ENCODE measurements at regions not wholly inside any gene's neighbourhood (a gene's known extent, or its start where the extent isn't known, plus 50 kb on each side); places are given as distances from the start of the nearest gene placed in this dataset.

GRCh38 chr7:10216462-10216861 is 757.2 kb upstream of the PHF14 start:
- TF ChIP-seq CTCF (IDR thresholded peaks at IDR 0.05): no peak
- TF ChIP-seq POLR2A (IDR thresholded peaks at IDR 0.05): no peak
- TF ChIP-seq POLR2AphosphoS5 (IDR thresholded peaks at IDR 0.05; ENCODE audit: insufficient read depth in 1 of 2, low read depth in 1 of 2): no peak
